HAP-1 (cell line): ENCODE measurements at regions not wholly inside any gene's neighbourhood (a gene's known extent, or its start where the extent isn't known, plus 50 kb on each side); places are given as distances from the start of the nearest gene placed in this dataset.

Experiments used
- DNase-seq, 2 experiments: peaks; one replicate each; pipeline ENCODE4 v3.0.0-alpha.2; 2016 to 2020; ENCODE audit warnings: low spot score in 2 of 2
- H3K27me3 ChIP-seq: fragments of 250-450 bp; sonication (Bioruptor Pico); 2 replicates; pipeline ENCODE4 v1.5.1; 2020; ENCODE audit warnings: low read depth, mild to moderate bottlenecking, moderate library complexity
- H3K36me3 ChIP-seq: fragments of 250-450 bp; sonication (Bioruptor Pico); replicated peaks from 2 replicates; pipeline ENCODE4 v1.5.1; 2020; ENCODE audit warnings: mild to moderate bottlenecking
- H3K4me1 ChIP-seq: fragments of 250-450 bp; sonication (Bioruptor Pico); 2 replicates; pipeline ENCODE4 v1.5.1; 2020; ENCODE audit warnings: mild to moderate bottlenecking
- H3K4me3 ChIP-seq: fragments of 250-450 bp; sonication (Bioruptor Pico); 2 replicates; pipeline ENCODE4 v1.5.1; 2020; ENCODE audit warnings: mild to moderate bottlenecking, moderate library complexity
- H3K9me3 ChIP-seq: fragments of 250-450 bp; sonication (Bioruptor Pico); 2 replicates; pipeline ENCODE4 v1.5.1; 2020; ENCODE audit warnings: mild to moderate bottlenecking, moderate library complexity
- in situ Hi-C: fragments of 300-500 bp; cut with MboI; formaldehyde crosslinking; loops from 3 replicates; pipeline ENCODE4 v1.14.3; 2020; ENCODE audit warnings: low sequenced_read_pairs, inconsistent platforms, mixed read lengths

- peaks cover 3% of the 10 kb centered on the region; the same call in 1 of the 2 replicates for H3K9me3 ChIP-seq
- H3K4me1 ChIP-seq: no peaks in the 10 kb centered on the region
- no peak for DNase-seq
- no peak overlapping the region for H3K4me3 ChIP-seq
- H3K27me3 ChIP-seq: no peaks in the 10 kb centered on the region
- in situ Hi-C loops: no loop called here
- no peaks in the 10 kb centered on the region for H3K36me3 ChIP-seq
Observed at GRCh38 chr13:22127277-22128164, 456.6 kb downstream of the FGF9 start.

GRCh38 chr13:22128441-22129408, 457.9 kb downstream of the FGF9 start:
- in situ Hi-C loops: no loop called here
- Histone ChIP-seq H3K4me1 (no peaks in the 10 kb centered on the region), H3K36me3 (no peaks in the 10 kb centered on the region), H3K27me3 (no peaks in the 10 kb centered on the region), H3K4me3 (no peak overlapping the region), H3K9me3 (peaks cover 3% of the 10 kb centered on the region; the same call in 1 of the 2 replicates)
- DNase-seq: no peak

- Histone ChIP-seq H3K36me3 (no peaks in the 10 kb centered on the region), H3K9me3 (peaks cover 3% of the 10 kb centered on the region; the same call in 1 of the 2 replicates), H3K4me3 (no peak overlapping the region), H3K27me3 (no peaks in the 10 kb centered on the region), H3K4me1 (no peaks in the 10 kb centered on the region)
- no peak for DNase-seq
- in situ Hi-C loops: no loop called here
Observed at GRCh38 chr13:22130254-22130653, 459.4 kb downstream of the FGF9 start.

DNA sequence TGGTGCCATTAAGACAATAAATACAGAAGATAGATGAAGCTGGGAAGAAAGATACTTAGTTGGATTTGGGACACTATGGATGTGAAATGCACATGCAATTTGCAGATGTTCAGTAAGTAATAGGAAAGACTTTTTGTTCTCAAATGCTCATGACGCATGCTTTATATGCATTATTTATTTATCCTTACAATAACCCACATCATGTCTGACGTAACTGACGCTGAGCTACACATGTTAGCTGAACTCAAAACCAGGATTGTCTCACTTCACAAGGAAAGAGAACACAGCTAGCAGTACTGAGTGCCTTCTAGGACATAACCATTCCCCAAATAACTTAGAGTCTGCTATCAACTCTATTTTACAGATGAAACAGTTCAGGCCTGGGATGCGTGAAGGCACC, 463.4 kb downstream of the FGF9 start:
- in situ Hi-C loops: no loop called here
- DNase-seq: no peak

GRCh38 chr13:22135446-22135845, 464.6 kb downstream of the FGF9 start:
- no peak for DNase-seq
- Histone ChIP-seq H3K4me1 (no peaks in the 10 kb centered on the region), H3K4me3 (no peak overlapping the region), H3K9me3 (no peaks in the 10 kb centered on the region; the same call in 1 of the 2 replicates), H3K27me3 (no peaks in the 10 kb centered on the region), H3K36me3 (no peaks in the 10 kb centered on the region)
- in situ Hi-C loops: no loop called here

More for the DNA sequence above, 463.4 kb downstream of the FGF9 start:
- Histone ChIP-seq H3K27me3 (no peaks in the 10 kb centered on the region), H3K9me3 (no peaks in the 10 kb centered on the region; the same call in 1 of the 2 replicates), H3K4me3 (no peak overlapping the region), H3K4me1 (no peaks in the 10 kb centered on the region), H3K36me3 (no peaks in the 10 kb centered on the region)

DNA sequence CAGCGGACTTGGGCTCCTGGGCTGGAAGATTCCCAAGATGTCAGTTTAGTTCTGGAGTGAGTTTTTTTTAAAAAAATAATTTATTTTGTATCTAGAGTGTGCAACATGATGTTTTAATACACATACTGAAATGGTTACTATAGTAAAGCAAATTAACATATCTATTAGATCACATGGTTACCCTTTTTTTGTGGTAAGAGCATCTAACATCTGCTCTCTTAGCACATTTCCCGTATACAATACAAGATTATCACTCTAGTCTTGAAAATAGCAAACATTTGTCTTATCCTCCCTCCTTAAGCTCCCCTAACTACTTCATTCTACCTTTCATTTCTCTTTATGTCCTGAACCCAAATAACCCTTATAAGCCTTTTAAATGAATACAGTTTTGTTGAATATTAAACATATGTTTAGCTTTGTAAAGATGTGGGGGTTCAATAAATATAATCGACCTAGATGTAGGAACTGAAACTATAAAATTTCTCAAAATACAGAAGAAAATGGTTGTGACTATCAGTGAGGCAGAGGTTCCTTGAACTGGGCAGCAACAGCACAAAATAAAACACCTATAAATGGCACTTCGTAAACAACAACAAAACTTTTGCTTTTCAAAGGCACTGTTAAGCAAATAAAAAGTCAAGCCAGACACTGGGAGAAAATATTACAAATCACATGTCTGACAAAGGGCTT, 466.6 kb downstream of the FGF9 start:
- no peak for DNase-seq
- in situ Hi-C loops: no loop called here
- Histone ChIP-seq H3K9me3 (no peaks in the 10 kb centered on the region; the same call in 1 of the 2 replicates), H3K4me3 (no peak overlapping the region), H3K36me3 (no peaks in the 10 kb centered on the region), H3K4me1 (no peaks in the 10 kb centered on the region), H3K27me3 (no peaks in the 10 kb centered on the region)

- in situ Hi-C loops: no loop called here
Observed at GRCh38 chr13:22138947-22139346, 468.1 kb downstream of the FGF9 start.

DNA sequence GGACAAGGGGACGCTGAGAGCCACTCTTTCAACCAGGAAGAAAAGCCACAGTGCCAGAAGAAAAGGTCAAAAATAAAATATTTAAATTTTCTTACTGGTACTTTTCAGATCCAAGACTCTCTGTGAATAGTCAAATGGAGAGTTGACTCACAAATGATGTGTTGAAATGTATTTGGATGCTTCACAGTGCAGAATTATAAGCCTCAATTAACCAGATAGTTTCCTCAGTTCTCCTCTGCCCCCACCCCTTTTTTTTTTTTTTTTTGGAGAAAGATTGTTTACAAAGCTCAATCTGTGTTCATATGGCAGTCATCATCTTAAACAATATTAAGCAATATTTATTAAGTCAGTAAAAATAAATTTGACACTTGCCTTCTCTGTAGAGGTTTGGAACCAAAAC, 470.8 kb downstream of the FGF9 start:
- in situ Hi-C loops: no loop called here
- H3K27me3 ChIP-seq: no peaks in the 10 kb centered on the region
- no peak overlapping the region for H3K4me3 ChIP-seq
- H3K4me1 ChIP-seq: no peaks in the 10 kb centered on the region
- peaks cover 2% of the 10 kb centered on the region; the same call in 1 of the 2 replicates for H3K9me3 ChIP-seq
- no peaks in the 10 kb centered on the region for H3K36me3 ChIP-seq
- DNase-seq: no peak

More at GRCh38 chr13:22138947-22139346, 468.1 kb downstream of the FGF9 start:
- H3K4me1 ChIP-seq: no peaks in the 10 kb centered on the region
- no peaks in the 10 kb centered on the region for H3K36me3 ChIP-seq
- H3K27me3 ChIP-seq: no peaks in the 10 kb centered on the region
- no peak overlapping the region for H3K4me3 ChIP-seq
- no peak for DNase-seq
- H3K9me3 ChIP-seq: no peaks in the 10 kb centered on the region

GRCh38 chr13:22143671-22144070, 472.8 kb downstream of the FGF9 start:
- no peak for DNase-seq
- H3K36me3 ChIP-seq: no peaks in the 10 kb centered on the region
- no peaks in the 10 kb centered on the region for H3K27me3 ChIP-seq
- in situ Hi-C loops: no loop called here
- H3K9me3 ChIP-seq: peaks cover 3% of the 10 kb centered on the region
- H3K4me3 ChIP-seq: no peak overlapping the region
- H3K4me1 ChIP-seq: no peaks in the 10 kb centered on the region

- no peak overlapping the region for H3K4me3 ChIP-seq
- peaks cover 4% of the 10 kb centered on the region for H3K9me3 ChIP-seq
- no peak for DNase-seq
- in situ Hi-C loops: no loop called here
- no peaks in the 10 kb centered on the region for H3K4me1 ChIP-seq
- H3K36me3 ChIP-seq: no peaks in the 10 kb centered on the region
- no peaks in the 10 kb centered on the region for H3K27me3 ChIP-seq
Observed at GRCh38 chr13:22144806-22145205, 473.9 kb downstream of the FGF9 start.

GRCh38 chr13:22148187-22148586, 477.3 kb downstream of the FGF9 start:
- in situ Hi-C loops: no loop called here
- Histone ChIP-seq H3K9me3 (peaks cover 4% of the 10 kb centered on the region), H3K4me1 (no peaks in the 10 kb centered on the region), H3K36me3 (no peaks in the 10 kb centered on the region), H3K4me3 (no peak overlapping the region), H3K27me3 (no peaks in the 10 kb centered on the region)
- DNase-seq: no peak

GRCh38 chr13:22152751-22153150, 481.9 kb downstream of the FGF9 start:
- no peaks in the 10 kb centered on the region for H3K27me3 ChIP-seq
- in situ Hi-C loops: no loop called here
- no peak overlapping the region for H3K4me3 ChIP-seq
- peaks cover 2% of the 10 kb centered on the region; the same call in 1 of the 2 replicates for H3K9me3 ChIP-seq
- no peaks in the 10 kb centered on the region for H3K36me3 ChIP-seq
- no peak for DNase-seq
- H3K4me1 ChIP-seq: no peaks in the 10 kb centered on the region

GRCh38 chr13:22154041-22154440, 483.2 kb downstream of the FGF9 start:
- Histone ChIP-seq H3K4me3 (no peak overlapping the region), H3K4me1 (no peaks in the 10 kb centered on the region), H3K27me3 (no peaks in the 10 kb centered on the region), H3K36me3 (no peaks in the 10 kb centered on the region), H3K9me3 (no peaks in the 10 kb centered on the region; the same call in 1 of the 2 replicates)
- in situ Hi-C loops: no loop called here
- DNase-seq: no peak
